Forelimb muscle (tissue), 1 donor: ENCODE measurements at regions not wholly inside any gene's neighbourhood (a gene's known extent, or its start where the extent isn't known, plus 50 kb on each side); places are given as distances from the start of the nearest gene placed in this dataset.

Experiments used
- DNase-seq: peaks from one replicate; pipeline ENCODE4 v3.0.0-alpha.2; 2013; ENCODE audit warnings: low read depth

DNA sequence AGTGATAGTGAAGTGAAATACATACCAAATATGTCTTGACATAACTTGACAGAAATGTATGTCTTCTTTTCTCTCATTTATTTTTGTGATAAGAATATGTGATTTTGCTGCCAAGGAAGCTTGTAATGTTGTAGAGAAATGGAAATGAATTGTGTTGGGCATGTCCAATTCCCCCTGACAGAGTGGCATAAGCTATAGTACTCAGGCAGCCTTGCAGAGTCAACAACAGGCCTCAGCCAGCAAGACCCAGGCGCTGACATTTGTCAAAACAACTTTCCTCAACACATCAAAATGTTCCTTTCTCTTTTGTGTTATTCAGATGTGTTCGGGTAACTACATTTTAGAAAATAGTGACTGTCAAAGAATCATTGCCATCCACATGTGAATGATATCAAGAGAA is 538.1 kb upstream of the ATP11B start:
- no peak for DNase-seq

DNA sequence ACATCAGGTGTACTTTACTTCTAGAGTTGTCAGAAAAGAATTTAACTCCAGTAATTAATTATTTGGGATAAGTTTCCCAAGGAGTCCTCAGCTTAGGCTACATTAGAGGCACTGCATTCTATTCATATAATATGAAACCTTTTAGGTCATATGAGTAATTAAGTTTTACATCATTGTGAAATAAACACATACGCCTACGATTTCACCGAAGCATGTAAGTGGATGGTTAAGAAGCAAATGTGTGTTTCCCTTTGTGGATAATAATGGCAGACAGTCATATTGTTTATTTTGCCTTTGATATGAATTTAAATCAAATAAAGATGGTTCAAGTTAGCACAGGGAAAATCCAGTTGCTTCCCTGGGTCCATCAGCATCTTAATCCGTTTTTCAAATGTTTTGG is 535.9 kb upstream of the ATP11B start:
- no peak for DNase-seq

DNA sequence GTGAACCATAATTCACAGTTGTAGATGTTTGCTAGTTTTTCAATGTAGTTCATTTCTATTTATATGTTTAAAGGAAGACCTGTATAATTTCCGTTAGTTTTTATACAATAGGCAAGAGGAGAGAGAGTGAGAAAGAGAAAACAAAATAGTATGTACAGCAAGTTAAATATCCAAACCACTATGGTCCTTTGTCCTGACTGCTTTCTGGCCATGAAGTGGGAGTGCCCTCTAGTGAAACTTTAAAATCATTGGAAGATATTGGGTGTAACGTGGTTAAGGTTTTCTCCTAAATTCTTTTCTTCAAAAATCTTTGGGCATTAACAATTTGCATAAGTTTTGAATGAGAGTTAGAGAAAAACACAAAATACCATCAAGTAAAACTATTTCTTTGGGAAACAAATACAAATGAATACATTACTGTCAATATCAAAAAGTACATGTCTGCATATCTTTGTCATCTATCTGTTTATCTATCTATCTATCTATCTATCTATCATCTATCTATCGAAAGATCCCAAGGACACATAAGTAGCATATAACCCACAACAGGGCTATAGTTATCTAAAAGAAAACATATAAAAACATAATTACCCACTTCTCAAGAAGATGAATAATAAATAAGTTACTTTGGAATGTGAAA is 534.6 kb upstream of the ATP11B start:
- DNase-seq, result no peak

DNA sequence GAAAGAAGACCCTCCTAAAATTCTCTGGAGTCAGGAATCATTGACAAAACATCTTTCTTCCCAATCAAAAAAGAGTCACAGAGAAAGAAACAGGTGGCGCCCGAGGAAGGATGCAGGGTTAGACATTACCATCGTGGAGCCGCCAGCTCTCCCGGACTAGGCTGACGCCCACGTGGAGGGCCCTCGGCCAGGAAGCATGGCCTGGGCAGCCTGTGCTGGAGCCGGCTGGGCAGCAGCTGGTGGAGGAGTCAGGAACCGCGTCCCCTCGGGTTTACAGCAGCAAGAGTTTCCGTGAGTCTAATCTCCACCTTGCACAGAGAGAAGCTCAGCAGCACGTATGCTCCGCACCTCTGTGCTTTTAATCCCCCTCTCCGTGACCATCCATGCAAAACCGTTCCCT is 533.7 kb upstream of the ATP11B start:
- DNase-seq, result no peak

DNA sequence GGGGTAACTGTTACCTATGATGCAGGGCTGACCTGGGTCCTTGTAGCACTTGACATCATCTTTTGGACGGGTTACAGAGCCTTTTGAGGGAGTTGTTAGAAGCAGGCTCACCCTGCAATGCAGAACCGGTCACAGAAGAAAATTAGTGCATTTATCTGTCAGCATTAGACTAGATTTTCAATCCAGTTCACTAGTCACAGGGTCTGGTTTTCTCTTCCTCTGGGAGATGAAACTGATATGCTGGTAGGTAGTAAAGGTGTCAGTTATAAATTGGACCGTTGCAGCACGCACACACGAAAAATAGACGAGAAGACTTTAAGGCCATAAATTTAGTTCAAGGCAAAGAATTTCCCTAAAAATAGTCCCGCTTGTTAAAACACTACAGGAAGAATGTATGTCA is 532.3 kb upstream of the ATP11B start:
- DNase-seq, result no peak

DNA sequence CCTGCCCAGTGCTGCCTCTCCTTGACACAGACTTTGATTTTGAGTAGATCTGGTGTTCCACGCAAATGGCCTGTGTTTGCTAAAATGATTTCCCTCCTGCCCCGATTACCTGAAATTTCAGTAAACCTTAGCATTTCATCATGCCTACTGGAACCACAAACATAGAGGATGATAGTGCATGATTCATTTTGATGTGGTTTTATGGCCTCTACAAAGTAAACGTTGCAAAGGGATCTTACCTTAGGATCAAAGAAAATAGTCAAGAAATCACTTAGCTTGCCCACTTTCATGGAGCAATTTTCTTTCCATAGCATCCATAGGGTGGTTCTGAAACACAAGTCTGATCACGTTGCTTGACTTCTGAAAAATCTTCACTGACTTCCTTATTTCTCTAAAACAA is 524.6 kb upstream of the ATP11B start:
- DNase-seq, result no peak

DNA sequence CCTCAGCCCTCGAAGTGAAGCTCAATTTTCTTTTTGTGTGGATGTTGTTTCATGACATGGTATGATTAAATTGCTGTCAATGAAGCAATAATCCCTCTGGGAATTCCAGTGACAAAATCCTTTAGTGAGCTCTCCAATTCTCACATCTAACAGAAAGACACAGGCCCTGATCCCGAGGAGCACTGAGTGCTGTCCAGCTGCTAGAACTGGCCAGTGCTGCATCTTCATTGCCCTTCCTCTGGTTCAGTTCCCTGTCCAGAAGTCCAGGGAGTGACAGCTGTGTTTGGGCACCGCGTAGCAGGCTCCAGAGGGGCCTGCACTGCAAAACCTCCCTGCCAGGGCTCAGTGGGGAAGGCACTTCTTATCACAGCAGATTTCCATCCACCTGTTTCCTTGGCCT is 516.8 kb upstream of the ATP11B start:
- DNase-seq, result no peak

DNA sequence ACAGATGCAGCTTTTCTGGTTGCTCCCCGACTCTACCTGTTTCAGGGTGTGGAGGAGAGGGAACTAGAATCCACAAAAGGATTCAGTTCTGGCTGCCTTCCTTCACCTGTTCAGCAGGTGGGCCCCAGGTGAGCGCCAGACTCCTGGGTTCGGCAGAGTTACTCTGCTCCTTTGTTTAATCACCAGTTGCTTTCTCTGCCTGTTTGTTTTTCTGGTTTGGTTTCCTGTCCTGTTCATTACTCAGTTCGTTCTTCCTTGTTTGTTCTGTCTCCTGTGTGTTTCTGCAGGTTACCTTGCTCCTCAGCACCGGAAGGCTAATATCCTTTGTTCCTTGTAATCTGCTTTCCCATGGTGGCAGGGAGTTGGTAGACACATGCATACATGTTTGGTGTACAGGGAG is 508.5 kb upstream of the ATP11B start:
- no peak for DNase-seq

DNA sequence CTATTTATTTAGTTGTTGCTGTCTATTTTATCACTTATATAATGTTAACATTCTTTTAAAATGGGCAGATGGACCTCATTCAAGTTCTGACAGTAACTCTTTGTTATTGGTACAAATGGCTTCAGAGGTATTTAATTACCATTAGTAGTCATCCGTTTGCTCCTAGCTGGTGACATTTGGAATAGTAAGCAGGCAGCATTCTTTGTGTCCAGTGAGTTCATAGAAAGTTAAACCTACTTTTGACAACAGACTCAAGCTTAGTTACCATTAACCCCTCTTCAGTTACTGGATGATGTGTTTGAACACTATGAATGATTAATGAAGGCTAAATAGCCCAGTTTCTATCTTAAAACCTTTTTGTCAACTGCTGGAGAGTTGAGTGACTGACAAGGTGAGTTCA is 500.7 kb upstream of the ATP11B start:
- no peak for DNase-seq

DNA sequence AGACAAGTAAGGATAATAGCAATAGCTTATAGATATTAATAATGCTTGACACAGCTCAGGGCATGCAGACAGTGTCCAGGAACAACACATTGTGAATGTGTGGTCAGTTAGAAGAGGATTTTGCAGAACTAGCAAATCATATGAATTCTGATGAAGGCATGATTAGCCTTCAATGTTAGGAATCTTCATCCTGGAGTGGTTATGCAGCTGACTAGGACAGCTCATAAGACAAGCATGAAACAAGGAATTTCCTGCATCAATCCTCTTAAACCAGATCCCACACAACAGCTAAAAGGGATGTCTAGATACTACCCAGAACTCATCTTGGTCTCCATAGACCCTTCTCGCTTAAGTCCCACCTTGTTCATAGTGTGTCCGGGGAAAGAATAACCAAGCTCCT is 499.0 kb upstream of the ATP11B start:
- no peak for DNase-seq

DNA sequence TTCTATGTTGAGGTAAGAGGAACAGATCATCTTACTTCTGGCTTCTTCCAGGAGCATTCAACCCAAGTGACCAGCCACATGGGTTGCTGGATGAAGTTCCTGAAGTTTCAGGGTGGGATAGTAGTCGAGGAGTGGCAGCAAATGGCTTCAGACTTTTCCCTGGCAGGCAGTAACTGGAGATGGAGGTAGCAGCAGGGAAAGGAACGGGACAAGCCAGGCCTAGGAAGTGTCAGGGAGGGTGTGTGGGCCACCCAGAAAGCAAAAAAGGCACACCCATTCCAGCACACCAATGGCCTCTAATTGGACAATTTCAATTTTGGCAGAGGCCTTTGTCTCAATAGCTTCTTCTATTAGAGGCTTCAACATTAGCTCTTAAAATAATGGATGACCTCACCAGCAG is 498.6 kb upstream of the ATP11B start:
- no peak for DNase-seq

DNA sequence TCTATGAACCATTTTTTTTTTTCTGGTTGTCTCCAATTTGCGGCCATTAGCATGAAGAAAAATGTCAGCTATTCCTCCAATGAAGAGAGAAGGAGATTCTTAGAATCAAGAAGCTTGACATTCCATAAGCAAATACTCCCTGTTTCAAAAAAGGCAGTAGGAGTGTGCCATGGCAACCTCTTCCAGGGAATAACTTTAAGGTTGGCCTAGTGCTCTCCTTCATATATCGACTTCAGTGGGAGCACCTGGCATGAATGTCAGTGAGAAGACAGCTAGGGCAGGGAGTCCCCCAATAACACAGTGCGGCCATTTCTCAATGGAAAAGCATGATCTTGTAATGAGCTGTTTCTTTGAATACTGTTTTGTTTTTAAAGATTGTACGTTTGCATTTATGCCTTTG is 493.0 kb upstream of the ATP11B start:
- no peak for DNase-seq

DNA sequence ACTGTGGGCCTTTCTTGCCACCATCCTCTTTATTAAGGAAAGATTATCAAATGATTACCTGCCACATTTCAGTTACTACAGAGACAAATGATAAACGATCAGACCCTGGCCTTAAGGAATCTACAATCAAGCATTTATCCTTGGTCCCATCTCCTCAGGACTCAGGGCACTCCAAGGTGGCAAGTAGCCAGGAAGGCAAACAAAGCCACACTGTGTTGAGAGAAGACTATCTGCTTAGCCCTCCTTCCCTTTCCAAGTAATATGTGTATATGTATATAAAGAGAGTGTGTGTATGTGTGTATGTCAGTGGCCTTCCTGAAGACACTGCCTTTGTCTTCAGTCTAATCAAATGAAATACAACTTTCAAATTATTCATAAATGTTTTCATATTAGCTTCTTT is 490.1 kb upstream of the ATP11B start:
- no peak for DNase-seq

DNA sequence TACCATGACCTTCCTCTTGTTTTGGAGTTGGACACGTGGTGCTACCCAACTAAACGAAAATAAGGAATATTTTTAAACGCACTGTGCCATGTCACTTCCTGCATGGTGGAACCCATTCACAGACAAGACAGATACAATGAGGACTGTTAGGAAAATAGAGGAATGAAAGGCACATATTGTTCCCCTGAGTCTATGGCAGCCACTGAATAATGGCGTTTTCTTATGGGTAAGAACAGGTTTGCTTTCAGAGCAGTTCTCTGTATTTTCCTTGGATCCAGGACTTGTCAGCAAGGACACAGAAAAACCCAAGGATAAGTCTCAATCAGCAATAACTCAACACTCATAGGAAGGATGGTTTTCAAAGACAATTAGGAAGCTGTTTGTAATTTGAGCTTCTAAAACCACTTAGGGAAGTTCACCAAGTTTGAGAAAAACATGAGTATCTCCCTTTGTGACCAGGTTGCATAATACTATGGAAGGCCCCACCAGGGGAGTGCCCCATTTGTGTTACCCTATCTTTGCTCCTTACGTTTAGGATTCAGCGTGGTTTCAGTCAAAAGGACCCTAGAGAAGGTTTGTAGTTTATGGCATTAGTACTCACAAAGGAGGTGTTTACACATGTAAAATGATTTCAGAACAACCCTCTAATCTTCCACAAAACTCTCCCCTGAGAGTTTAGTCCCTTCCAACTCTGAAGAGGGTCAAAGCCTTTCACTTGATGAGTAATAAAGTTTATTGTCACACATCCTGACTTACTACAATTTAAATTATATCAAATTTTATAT is 487.2 kb upstream of the ATP11B start:
- DNase-seq, result no peak

DNA sequence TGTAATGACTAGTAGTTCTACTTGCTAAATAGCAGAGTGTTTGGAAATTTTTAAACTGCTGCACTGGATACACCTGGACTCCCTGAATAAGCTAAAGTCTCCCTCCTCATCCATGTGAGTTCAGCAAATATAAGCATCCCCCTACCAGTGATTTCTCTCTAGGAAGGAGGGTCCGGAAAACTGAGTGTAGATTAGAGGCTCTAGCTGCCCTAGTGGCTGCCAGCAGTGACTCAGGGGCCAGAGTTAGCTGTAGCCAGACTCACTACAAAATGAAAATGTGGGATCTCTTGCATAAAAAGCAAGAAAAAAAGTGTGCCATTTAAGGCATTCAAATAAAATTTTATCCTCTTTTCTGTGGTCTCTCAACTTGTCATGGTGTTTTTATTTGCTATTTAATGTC is 485.0 kb upstream of the ATP11B start:
- DNase-seq, result no peak

DNA sequence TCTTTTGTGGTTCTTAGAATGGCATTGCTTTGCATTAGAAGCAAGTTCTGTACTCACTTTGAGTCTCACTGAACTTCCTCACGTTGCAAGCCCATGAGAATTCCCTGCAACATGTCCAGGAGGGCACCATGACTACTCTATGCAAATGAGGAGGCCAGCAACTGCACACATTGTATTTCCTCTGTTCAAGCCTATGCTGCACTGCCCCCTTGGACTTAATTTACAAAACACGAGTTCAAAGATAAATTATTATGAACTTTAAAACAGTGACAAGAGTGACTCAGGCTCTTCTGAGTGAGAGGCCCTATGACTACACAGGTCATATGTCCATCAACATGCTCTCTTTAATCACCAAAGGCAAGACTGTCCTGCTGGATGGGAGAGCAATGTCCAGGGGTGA is 484.2 kb upstream of the ATP11B start:
- no peak for DNase-seq

DNA sequence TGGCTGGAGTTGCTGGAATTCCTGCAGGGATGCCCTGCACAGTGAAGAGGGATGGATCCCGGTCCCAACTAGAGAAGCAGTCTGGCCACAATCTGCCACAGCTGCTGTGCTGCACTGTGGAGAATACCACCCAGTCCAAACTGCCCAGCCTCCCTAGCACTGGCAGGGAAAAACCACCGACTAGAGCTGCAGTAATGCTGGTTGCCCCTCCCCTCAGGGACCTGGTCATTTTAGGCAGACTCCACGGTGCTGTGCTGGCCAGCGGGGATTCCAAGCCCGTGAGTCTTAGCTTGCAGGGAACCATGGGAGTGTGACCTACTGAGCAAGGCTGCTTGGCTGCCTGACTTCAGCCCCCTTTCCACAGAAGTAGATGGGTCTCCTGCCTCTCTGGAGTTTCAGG is 478.0 kb upstream of the ATP11B start:
- no peak for DNase-seq

DNA sequence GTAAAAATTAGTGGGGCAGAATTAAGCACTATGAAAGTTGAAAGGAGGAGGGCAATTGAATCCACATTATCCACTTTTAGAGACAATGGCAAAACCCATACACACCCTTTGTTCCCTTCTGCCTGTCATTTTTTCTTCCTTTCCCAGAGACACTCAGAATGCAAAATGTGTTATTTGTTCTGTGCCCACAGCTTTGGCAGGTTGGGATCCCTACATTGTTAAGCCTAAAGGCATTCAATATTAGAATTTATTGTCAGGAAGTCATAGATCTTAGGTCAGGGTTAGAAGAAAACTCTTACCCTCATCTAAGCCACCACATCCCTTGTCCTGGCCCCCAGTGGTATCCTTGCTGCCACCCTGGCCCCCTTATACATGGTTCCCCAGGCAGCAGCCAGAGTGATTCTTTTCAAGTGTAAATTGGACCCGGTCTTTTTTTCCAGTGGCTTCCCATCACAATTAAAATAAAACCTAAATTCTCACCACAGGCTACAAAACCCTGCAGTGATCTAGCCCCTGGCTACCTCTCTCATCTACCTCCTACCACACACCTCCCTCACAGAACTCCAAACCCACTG is 470.1 kb upstream of the ATP11B start:
- no peak for DNase-seq

DNA sequence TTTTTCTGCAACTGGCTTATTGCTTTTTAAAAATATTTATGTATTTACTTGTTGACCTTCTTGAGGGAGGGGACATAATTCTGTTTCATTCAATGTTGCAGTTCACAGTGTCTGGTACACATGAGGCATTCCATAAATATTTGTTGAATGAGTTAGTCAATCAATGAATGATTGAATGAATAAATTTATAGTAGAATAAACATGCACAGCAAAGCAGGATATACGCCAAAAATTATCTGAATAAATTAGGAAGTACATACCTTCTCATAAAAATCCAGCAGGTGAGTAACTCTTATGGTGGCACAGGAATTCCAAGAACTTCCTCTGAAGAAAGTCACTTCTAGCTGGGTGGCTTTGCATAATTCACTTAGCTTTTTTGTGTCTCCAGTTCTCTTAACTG is 469.4 kb upstream of the ATP11B start:
- DNase-seq, result no peak

DNA sequence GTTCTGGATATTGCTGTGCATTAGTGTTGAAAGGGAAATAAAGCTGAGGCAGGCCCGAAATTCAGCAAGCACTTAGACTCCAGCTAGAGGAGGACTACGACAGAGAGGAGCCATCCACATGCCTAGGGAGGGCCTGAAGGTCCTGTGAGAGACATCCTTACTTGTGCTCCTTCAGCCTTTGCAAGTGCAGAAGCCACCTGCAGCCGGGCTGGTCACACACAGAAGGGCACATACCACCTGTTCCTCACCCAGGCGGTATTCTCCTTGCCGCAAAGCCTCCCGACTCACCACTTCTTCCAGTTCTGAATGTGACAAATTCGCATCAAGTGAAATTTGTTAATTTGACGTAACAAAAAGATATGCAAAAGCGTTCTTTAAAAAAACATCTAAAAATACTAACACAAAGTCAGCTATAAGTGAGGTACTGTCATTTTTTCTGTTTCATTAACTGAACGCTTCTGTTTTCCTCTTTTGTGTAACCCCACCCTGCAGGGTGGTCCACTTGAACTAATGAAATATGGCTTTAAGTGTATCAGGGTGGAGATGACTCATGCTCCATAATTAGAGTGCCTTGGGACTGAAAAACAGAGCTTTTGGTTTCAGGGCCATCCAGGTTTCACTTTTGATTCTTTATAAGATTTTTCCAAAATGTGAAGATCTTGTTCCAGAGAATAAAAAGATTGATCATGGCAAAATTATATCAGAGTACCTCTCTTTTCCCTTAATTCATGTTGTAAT is 467.9 kb upstream of the ATP11B start:
- no peak for DNase-seq

DNA sequence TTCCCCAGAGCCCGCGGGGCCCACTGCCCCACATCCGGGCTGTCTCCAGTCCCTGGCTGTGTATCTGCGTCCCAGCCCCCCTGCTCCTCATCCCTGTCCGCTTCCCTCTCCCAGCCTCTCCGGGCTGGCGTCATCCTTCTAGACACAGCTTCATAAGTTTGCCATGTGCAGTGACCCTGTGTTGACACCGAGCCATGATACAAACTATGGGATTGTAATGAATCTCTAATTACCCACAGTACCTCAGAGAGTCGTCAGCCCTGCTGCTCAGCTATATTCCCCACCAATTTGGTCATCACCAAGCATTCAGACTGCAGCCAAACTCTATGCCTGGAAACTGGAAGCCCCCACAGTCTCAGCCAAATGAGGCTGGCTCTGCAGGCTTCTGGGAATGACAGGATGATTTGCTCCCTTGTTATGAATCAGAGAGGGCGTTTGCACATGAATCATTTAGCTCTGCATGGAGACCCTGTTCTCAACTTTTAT is 466.1 kb upstream of the ATP11B start:
- no peak for DNase-seq

DNA sequence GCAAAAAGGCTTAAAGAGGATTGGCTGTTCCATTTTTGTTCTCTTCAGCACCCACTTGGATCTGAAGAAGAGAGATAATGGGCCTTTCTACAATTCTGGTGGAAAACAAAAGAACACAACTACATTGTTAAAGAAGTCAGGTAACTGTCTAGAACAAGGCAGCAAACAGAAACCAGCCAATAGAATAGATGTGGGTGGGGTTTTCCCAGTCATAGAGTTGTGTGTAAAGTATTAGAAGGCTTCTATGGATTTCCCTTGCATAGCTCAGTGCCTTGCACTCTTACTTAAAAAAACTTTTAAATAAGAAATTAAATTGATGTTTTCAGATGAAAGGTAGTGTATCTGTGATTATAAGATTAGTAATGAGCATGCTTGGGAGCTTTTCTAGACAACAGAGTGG is 462.7 kb upstream of the ATP11B start:
- DNase-seq, result no peak

DNA sequence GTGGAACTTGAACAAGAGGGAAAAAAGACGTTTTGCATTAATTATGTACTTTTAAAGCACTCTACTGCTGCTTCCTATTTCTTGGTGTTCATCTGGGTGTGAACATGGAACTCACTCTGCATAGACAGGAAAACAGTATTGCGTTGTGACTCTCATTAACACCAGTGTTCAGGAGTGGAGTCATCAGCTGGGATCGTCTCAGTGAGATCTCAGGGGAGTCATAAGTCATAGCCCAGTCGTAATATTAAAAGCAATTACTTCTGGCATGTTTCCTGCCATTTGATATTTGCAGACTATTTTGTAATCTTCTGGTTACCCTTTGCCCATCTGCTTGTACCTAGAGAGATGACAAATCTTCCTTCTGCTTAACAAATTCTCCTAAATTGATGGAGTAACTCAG is 462.0 kb upstream of the ATP11B start:
- no peak for DNase-seq
